NCI-H460 (cell line): ENCODE measurements at regions not wholly inside any gene's neighbourhood (a gene's known extent, or its start where the extent isn't known, plus 50 kb on each side); places are given as distances from the start of the nearest gene placed in this dataset.

Experiments
- DNase-seq: peaks from one replicate; pipeline ENCODE4 v3.0.0-alpha.2; 2016; ENCODE audit warnings: low read depth; ENCODE audit errors: extremely low read depth

GRCh38 chr12:39127401-39127800 lies 222.0 kb upstream of the CPNE8 start:
- peak; percentile 77 for DNase-seq

DNA sequence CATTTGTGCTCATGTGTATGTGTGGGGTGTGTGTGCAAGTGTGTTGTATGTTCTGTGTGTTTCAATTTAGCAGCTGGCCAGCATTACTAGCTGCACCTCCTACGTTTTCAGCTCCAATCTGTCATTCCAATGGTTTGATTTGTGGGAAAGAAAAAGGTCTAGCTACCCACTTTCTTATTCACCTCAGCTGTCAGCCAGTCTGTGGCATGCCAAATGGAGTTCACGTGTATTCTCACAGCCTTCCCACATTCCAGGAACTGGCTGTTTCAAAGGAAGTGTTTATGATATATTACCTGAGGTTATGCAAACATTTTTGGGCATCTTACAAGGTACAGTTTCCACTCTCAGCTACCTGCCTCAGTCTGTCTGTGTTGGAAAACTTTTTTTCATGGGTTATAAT lies 220.2 kb upstream of the CPNE8 start:
- no peak for DNase-seq

DNA sequence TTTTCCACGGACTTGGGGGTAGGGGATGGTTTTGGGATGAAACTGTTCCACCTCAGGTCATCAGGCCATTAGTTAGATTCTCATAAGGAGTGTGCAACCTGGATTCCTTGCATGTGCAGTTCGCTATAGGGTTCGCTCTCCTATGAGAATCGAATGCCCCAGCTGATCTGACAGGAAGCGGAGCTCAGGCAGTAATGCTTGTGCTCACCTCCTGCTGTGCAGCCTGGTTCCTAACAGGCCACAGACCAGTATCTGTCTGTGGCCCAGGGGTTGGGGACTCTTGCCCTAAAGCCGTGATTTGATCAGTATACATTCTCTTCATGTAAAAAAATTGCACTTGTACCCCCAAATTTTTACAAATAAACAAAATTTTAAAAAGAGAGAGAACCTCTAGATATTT lies 219.4 kb upstream of the CPNE8 start:
- DNase-seq = no peak

- DNase-seq = no peak
These were observed 218.3 kb upstream of the CPNE8 start for GRCh38 chr12:39123580-39124253.

DNA sequence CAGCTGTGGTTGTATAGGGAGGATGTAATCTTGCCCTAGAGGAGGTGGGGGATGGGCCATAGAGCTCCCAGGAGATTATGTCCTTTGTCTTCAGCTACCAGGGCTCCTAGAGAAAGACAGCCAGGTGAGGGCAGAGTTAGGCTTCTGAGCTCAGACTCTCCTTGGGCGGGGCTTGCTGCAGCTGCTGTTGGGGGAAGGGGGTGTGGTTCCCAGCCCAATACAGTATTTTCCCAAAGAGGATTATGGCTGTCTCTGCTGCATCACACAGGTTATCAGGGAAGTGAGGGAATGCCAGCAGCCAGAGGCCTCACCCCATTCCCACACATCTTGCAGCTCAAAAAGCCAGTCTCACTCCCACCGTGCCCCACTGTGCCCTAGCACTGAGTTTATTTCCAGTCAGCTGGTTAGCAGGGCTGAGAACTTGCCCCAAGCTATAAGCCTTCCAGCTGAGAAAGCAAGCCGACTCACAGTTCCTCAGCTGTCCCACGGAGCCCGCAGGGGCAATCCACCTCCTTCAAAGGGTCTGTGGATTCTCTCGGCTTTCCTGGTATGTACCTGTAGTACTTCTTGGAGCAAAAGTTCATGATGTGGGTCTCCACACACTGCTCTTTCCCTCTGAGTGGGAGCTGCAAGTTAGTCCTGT lies 217.3 kb upstream of the CPNE8 start:
- no peak for DNase-seq

DNA sequence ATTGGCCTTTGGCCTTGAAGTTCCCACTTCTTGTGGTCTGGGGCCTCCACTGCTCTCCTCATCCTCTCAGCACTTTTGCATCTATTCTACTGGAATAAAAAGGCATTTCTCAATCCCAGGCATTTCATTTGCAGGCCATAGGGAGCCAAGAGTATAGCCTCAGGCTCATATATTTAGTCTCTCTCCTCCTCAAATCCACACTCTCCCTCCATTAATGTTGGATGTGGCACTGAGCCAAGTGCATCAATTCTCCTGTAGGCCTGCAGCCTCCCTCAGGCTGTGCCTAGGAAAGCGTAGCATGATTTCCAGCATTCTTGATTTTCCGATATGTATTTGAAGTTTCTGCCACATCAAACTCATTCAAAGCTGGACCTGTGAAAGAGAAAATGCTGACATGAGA lies 211.5 kb upstream of the CPNE8 start:
- no peak for DNase-seq

GRCh38 chr12:39112064-39112463 lies 206.7 kb upstream of the CPNE8 start:
- no peak for DNase-seq

GRCh38 chr12:39105111-39105510 lies 199.7 kb upstream of the CPNE8 start:
- no peak for DNase-seq

DNA sequence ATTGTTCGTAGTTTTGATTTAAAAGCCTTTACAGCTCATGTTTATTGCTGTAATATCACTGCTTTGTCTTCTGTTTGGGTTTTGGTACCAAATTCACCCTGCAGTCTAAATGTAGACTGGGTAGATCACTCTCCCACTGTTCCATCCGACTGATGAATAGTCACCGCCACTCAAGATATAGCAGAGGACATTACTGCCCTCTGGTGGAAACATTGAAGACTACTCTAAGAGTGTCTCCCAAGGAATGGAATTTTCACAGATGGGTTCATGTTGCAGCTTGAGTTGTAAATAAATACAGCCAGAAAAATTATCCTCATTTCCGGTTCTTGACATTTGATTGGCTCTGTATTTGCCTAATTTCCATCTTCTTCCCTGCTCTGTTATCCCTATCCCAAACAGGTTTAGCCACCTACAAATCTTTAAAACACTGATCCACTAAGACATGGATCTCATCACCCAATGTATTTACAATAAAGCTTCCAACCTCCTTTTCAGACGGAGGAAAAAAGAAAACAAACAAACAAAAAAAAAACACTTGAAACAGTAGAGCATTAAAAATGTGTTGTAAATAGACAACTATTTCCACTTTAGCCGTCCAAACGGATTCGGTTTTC lies 198.3 kb upstream of the CPNE8 start:
- peak; percentile 76 for DNase-seq

DNA sequence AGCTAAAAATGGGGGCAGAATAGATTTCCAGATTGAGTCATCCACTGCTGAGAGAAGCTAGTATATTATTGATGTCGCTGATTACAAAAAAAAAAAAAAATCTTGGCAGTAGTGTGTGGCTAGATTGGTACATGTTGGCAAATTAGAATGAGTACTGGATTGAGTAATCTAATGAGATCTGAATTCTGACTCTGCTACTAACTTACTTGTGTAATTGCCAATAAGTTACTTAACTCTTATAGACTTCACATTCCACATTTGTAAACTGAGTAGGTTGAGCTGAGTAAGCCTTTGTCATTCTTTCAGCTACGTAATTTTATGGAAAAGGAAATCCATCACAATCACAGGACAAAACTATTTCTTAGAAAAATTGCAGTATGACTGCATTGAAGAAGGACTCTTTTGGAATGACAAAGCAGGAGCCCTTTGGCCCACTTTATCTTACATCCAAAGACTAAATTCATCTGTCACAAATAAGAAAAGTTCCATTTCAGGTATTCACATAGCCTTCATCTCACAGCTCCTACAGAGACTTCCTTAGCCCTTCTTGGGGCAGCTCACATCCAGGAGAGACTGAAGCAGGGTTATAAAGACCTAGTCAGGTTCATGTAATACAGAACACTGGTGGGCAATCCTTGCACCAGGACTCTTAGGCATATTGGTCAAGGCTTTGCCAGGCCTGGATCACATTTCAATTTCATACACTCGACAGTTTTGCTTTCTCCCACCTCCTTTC lies 197.3 kb upstream of the CPNE8 start:
- no peak for DNase-seq

GRCh38 chr12:39095636-39096330 lies 190.4 kb upstream of the CPNE8 start:
- DNase-seq = no peak

DNA sequence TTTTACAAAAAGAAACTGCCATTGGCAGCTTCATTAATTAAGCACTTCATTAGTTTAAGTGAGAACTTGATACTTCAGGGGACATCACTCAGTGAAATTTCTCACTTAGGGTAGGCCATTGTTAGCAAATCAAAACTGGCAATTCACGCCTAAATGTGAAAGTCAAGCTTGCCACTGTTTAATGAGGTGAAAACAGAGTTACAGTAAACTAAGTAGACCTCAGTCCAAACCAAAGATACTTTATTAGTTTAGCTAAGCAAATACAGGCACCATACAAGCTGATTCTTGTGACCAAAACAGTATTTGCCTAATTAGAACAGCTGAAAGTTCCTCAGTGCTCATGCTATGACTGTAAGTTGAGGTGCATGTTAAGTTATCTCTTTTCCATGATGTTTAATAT lies 176.5 kb upstream of the CPNE8 start:
- DNase-seq = no peak

DNA sequence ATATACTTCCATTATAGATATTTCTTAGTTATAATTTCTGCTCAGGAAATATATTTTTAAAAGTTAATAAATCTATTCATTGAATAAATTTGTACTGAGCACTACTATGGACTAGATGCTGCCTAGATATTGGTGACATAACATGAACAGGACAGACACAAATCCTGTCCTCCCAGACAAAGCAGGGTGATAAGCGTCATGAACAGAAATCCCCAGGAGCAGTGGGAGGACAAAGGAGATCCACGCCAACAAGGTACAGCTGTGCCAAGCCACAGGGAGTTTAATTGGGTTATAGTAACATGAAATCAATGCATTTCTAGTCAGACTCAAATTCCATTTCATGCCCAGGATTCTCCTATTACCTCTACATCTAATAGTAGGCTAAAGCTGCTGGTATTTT lies 171.8 kb upstream of the CPNE8 start:
- DNase-seq = no peak

DNA sequence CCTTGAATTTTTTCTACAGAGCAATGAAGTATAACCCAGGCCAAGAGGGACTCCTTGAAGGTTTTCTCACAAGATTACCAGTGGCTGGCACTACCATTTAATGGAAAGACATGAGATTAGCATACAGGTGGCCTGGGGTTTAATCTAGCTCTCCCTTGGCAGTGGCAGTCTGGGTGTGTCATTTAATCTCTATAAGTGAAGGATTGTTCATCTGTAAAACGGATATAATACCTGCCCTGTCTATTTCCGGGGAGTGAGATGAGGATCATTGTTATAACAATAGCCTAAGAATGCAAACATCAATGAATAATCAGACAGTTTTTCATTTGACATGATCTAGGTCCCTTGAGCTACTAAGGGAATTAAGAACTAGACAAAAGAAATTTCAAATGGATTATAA lies 168.7 kb upstream of the CPNE8 start:
- DNase-seq = no peak

DNA sequence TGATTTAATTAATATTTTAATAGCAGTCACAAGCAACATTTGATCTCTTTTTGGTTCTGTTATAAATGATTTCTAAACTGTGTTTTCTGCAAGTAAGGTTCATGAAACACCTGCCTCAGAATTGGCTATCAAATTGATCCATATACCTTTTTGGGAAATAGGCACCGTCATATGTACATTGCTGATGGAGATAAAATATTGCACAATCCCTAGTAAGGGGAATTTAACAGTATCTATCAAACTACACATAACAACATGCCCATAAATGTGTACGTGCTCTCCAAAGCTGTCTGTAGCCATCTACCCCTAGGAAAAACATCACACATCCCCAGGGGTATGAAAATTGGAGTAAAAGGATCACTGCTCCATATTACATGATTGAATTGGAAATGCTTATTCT lies 167.3 kb upstream of the CPNE8 start:
- no peak for DNase-seq

DNA sequence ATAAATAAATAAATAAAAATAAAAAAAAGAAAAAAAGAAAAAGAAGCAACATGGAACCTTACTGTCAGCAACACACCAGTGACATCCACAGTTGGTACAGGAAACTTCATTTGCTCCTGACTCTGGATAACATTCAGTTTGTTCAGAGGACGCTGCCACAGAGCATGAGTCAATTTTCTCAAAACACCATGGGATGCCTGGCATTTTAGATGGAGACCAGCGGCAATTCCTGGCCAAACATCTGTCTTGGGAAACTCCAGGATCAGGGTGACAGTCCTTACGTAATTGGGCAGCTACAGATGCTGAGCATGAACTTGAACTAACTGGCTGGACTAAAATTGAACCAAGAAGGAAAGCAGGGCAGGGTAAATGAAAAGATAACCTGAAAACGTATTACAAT lies 166.2 kb upstream of the CPNE8 start:
- no peak for DNase-seq

- DNase-seq = no peak
These were observed 165.4 kb upstream of the CPNE8 start for GRCh38 chr12:39070775-39071174.

DNA sequence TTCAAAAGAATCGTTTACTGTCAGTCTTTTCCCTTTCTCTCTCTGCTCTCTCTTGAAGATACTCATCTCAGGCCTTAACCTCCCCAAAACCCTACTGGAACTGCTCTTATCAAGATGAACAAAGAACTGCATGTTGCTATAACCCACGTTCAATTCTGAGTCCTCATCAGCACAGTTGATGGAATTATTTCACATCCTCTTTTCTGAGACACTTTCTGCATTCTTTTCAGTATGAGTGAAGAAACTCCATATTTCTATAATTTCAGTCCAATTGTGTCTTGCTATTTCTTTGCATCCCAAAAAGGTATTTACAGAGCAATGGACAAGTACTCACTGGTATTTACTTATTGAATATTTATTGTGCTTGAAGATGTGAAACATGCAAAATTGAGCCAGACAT lies 160.1 kb upstream of the CPNE8 start:
- DNase-seq = no peak

GRCh38 chr12:39064708-39065107 lies 159.3 kb upstream of the CPNE8 start:
- no peak for DNase-seq

- no peak for DNase-seq
These were observed 157.0 kb upstream of the CPNE8 start for GRCh38 chr12:39062266-39062996.
